IPS DF 6.9 (cell line): ENCODE measurements at regions not wholly inside any gene's neighbourhood (a gene's known extent, or its start where the extent isn't known, plus 50 kb on each side); places are given as distances from the start of the nearest gene placed in this dataset.
"Not testable (repeated sequence)": the region's sequence is repeated elsewhere in the genome, so short reads cannot be mapped to it uniquely, and the experiment has no call there.

Experiments
- DNase-seq: peaks from one replicate; pipeline ENCODE4 v3.0.0-alpha.2; 2013; ENCODE audit warnings: low read depth, low spot score
- H3K27ac ChIP-seq: one replicate; pipeline ENCODE4 v1.5.1; 2013; ENCODE audit warnings: low read length, control low read depth
- H3K27me3 ChIP-seq: 2 replicates; pipeline ENCODE4 v1.6.1; 2013; ENCODE audit warnings: mild to moderate bottlenecking, low read length; ENCODE audit not compliant: control insufficient read depth, insufficient read depth
- H3K36me3 ChIP-seq: 2 replicates; pipeline ENCODE4 v1.6.1; 2013; ENCODE audit warnings: low read length; ENCODE audit not compliant: control insufficient read depth, insufficient read depth
- H3K4me1 ChIP-seq: 2 replicates; pipeline ENCODE4 v1.6.1; 2013; ENCODE audit warnings: low read length; ENCODE audit not compliant: control insufficient read depth, insufficient read depth
- H3K4me3 ChIP-seq: 2 replicates; pipeline ENCODE4 v1.5.1; 2013; ENCODE audit warnings: mild to moderate bottlenecking, low read length
- H3K9me3 ChIP-seq: 2 replicates; pipeline ENCODE4 v1.6.1; 2013; ENCODE audit warnings: low read length, inconsistent platforms; ENCODE audit not compliant: control insufficient read depth, insufficient read depth
- WGBS: extraction: QIAGEN DNeasy Blood & Tissue Kit; methylation state at CpG from one replicate; pipeline ENCODE4 v1.1.7; 2013; ENCODE audit warnings: mixed read lengths, missing lambda C conversion rate; ENCODE audit not compliant: insufficient read length, insufficient coverage; 5-methylcytosine and 5-hydroxymethylcytosine counted together

- Histone ChIP-seq H3K4me1 (no peaks in the 10 kb centered on the region), H3K4me3 (no peak overlapping the region), H3K9me3 (no peaks in the 10 kb centered on the region), H3K27ac (no peak overlapping the region), H3K27me3 (no peaks in the 10 kb centered on the region), H3K36me3 (no peaks in the 10 kb centered on the region)
- no CpG with 5 or more reads among the region's 1 CpG for WGBS
- DNase-seq = no peak
Measured at GRCh38 chr1:184889166-184889565, 85.1 kb downstream of the NIBAN1 start.

GRCh38 chr1:184888505-184888904 is 85.8 kb downstream of the NIBAN1 start:
- no peak for DNase-seq
- Histone ChIP-seq H3K4me1 (no peaks in the 10 kb centered on the region), H3K27me3 (no peaks in the 10 kb centered on the region), H3K9me3 (no peaks in the 10 kb centered on the region), H3K27ac (no peak overlapping the region), H3K4me3 (no peak overlapping the region), H3K36me3 (no peaks in the 10 kb centered on the region)

- H3K4me1 ChIP-seq = no peaks in the 10 kb centered on the region
- no peak overlapping the region for H3K4me3 ChIP-seq
- H3K27ac ChIP-seq = no peak overlapping the region
- H3K27me3 ChIP-seq = no peaks in the 10 kb centered on the region; the same call in 1 of the 2 replicates
- no CpG with 5 or more reads among the region's 10 CpGs for WGBS
- no peak for DNase-seq
- no peaks in the 10 kb centered on the region for H3K9me3 ChIP-seq
- H3K36me3 ChIP-seq = no peaks in the 10 kb centered on the region
Measured at GRCh38 chr1:184882957-184883815, 91.1 kb downstream of the NIBAN1 start.

GRCh38 chr1:184881941-184882913 is 92.1 kb downstream of the NIBAN1 start:
- DNase-seq = no peak
- Histone ChIP-seq H3K36me3 (no peaks in the 10 kb centered on the region), H3K9me3 (no peaks in the 10 kb centered on the region), H3K27me3 (no peaks in the 10 kb centered on the region; the same call in 1 of the 2 replicates), H3K4me1 (no peaks in the 10 kb centered on the region), H3K4me3 (no peak overlapping the region), H3K27ac (no peak overlapping the region)
- no CpG with 5 or more reads among the region's 9 CpGs for WGBS

GRCh38 chr1:184879876-184880557 is 94.3 kb downstream of the NIBAN1 start:
- Histone ChIP-seq H3K4me1 (no peaks in the 10 kb centered on the region), H3K27ac (no peak overlapping the region), H3K4me3 (no peak overlapping the region), H3K36me3 (no peaks in the 10 kb centered on the region), H3K9me3 (no peaks in the 10 kb centered on the region), H3K27me3 (no peaks in the 10 kb centered on the region; the same call in 1 of the 2 replicates)
- WGBS = no CpG with 5 or more reads among the region's 3 CpGs
- DNase-seq = no peak

GRCh38 chr1:184878602-184879001 is 95.7 kb downstream of the NIBAN1 start:
- no CpG with 5 or more reads among the region's 1 CpG for WGBS

GRCh38 chr1:184878002-184878401 is 96.3 kb downstream of the NIBAN1 start:
- Histone ChIP-seq H3K4me3 (no peak overlapping the region), H3K4me1 (no peaks in the 10 kb centered on the region), H3K9me3 (no peaks in the 10 kb centered on the region), H3K27me3 (no peaks in the 10 kb centered on the region; the same call in 1 of the 2 replicates), H3K27ac (no peak overlapping the region), H3K36me3 (no peaks in the 10 kb centered on the region)
- no peak for DNase-seq

More at GRCh38 chr1:184878602-184879001, 95.7 kb downstream of the NIBAN1 start:
- H3K4me3 ChIP-seq = no peak overlapping the region
- no peaks in the 10 kb centered on the region; the same call in 1 of the 2 replicates for H3K27me3 ChIP-seq
- no peaks in the 10 kb centered on the region for H3K36me3 ChIP-seq
- no peak for DNase-seq
- no peaks in the 10 kb centered on the region for H3K9me3 ChIP-seq
- H3K4me1 ChIP-seq = no peaks in the 10 kb centered on the region
- no peak overlapping the region for H3K27ac ChIP-seq

- no CpG with 5 or more reads among the region's 6 CpGs for WGBS
- H3K4me1 ChIP-seq, H3K9me3 ChIP-seq, H3K36me3 ChIP-seq, H3K4me3 ChIP-seq, H3K27ac ChIP-seq, DNase-seq, H3K27me3 ChIP-seq: not testable (repeated sequence)
Measured at GRCh38 chr1:184876015-184876414, 98.3 kb downstream of the NIBAN1 start.

- Histone ChIP-seq H3K4me1 (no peaks in the 10 kb centered on the region), H3K9me3 (no peaks in the 10 kb centered on the region), H3K27me3 (no peaks in the 10 kb centered on the region), H3K27ac (no peak overlapping the region), H3K36me3 (no peaks in the 10 kb centered on the region), H3K4me3 (no peak overlapping the region)
- no CpG with 5 or more reads among the region's 4 CpGs for WGBS
- no peak for DNase-seq
Measured at GRCh38 chr1:184875218-184875617, 99.1 kb downstream of the NIBAN1 start.

GRCh38 chr1:184870319-184870718 is 104.0 kb downstream of the NIBAN1 start:
- Histone ChIP-seq H3K27ac (no peak overlapping the region), H3K27me3 (no peaks in the 10 kb centered on the region; the same call in 1 of the 2 replicates), H3K4me3 (no peak overlapping the region), H3K4me1 (no peaks in the 10 kb centered on the region), H3K36me3 (no peaks in the 10 kb centered on the region), H3K9me3 (no peaks in the 10 kb centered on the region)
- no CpG with 5 or more reads among the region's 7 CpGs for WGBS
- no peak for DNase-seq
